ENCODE measurements at regions not wholly inside any gene's neighbourhood (a gene's known extent, or its start where the extent isn't known, plus 50 kb on each side); places are given as distances from the start of the nearest gene placed in this dataset.

- no peak overlapping the region for H2BK12ac ChIP-seq (ENCODE audit: insufficient read length, low read depth, low read length)
- H3K4me2 ChIP-seq (ENCODE audit: insufficient read depth, insufficient read length, low read length) = no peak overlapping the region
- H4K5ac ChIP-seq (ENCODE audit: insufficient read length, low read depth, low read length) = no peak overlapping the region
- no peak overlapping the region for H3K4me3 Mint-ChIP-seq
- no peaks in the 10 kb centered on the region for H4K20me1 ChIP-seq (ENCODE audit: control insufficient read depth, insufficient read depth, insufficient read length)
- no peaks in the 10 kb centered on the region for H3K4me1 ChIP-seq (ENCODE audit: insufficient read depth, low read length)
- H2AFZ ChIP-seq (ENCODE audit: low read length) = no peak overlapping the region
- no peaks in the 10 kb centered on the region for H3K23me2 ChIP-seq (ENCODE audit: insufficient read length, low read depth, low read length, poor library complexity, severe bottlenecking)
- no peak overlapping the region for H3T11ph ChIP-seq (ENCODE audit: low read length)
- peaks cover 98% of the 10 kb centered on the region for H3K27me3 Mint-ChIP-seq (ENCODE audit: low read depth)
- no peaks in the 10 kb centered on the region for H3K79me1 ChIP-seq (ENCODE audit: insufficient read depth, low read depth, low read length, poor library complexity, severe bottlenecking)
- no peak overlapping the region for H3K23ac ChIP-seq (ENCODE audit: insufficient read length, low read depth, low read length)
- no CpG with 5 or more reads among the region's 1 CpG for WGBS (ENCODE audit: extremely low coverage, insufficient read length, low lambda C conversion rate)
- H3K14ac ChIP-seq (ENCODE audit: insufficient read depth, low read length) = no peak overlapping the region
- H3K27ac ChIP-seq (ENCODE audit: insufficient read length, low read depth, low read length) = no peak overlapping the region
- H2BK5ac ChIP-seq (ENCODE audit: insufficient read length, low read length) = no peak overlapping the region
- no peak overlapping the region for H2BK120ac ChIP-seq (ENCODE audit: low read depth, low read length, poor library complexity, severe bottlenecking)
- no peaks in the 10 kb centered on the region; a peak in 1 of 4 replicates for H3K4me1 Mint-ChIP-seq
- H3K9me3 ChIP-seq (ENCODE audit: control insufficient read depth, low read depth, low read length) = no peaks in the 10 kb centered on the region
- no peak for DNase-seq
- H3K36me3 Mint-ChIP-seq (ENCODE audit: insufficient read depth in 1 of 3, low read depth in 3 of 3) = no peaks in the 10 kb centered on the region; a peak in 1 of 7 replicates
- no peak for TF ChIP-seq CTCF (conservative IDR thresholded peaks at IDR 0.05)
- H2BK20ac ChIP-seq (ENCODE audit: low read depth, low read length, poor library complexity, severe bottlenecking) = no peak overlapping the region
- H4K8ac ChIP-seq (replicated peaks; ENCODE audit: insufficient read length, low read depth, low read length) = no peak overlapping the region
- H2AK5ac ChIP-seq (ENCODE audit: insufficient read length, low read length) = no peak overlapping the region
- no peak overlapping the region for H3K9ac ChIP-seq (ENCODE audit: extremely low read depth, insufficient read length, low read length)
- H3K27me3 ChIP-seq (ENCODE audit: insufficient read depth, low read length) = peaks cover 2% of the 10 kb centered on the region; the same call in 1 of the 2 replicates
- H3K4ac ChIP-seq (ENCODE audit: low read depth, low read length) = no peak overlapping the region
- H3K27ac Mint-ChIP-seq = no peak overlapping the region
- no peaks in the 10 kb centered on the region for H3K79me2 ChIP-seq (ENCODE audit: insufficient read depth, low read length)
- H4K91ac ChIP-seq (ENCODE audit: insufficient read length, low read depth, low read length) = no peak overlapping the region
- H3K18ac ChIP-seq (ENCODE audit: insufficient read length, low read depth, low read length) = no peak overlapping the region
- H3K56ac ChIP-seq (ENCODE audit: insufficient read length, low read depth, low read length) = no peak overlapping the region
- H3K9me3 Mint-ChIP-seq = peaks cover 12 to 14% of the 10 kb centered on the region in 2 experiments
- H2BK15ac ChIP-seq (ENCODE audit: low read depth, low read length) = no peak overlapping the region
Measured at GRCh38 chr2:120455390-120455789, 109.5 kb downstream of the INHBB start.

All from H9 (cell line).